GM23338 (cell line): ENCODE measurements at regions not wholly inside any gene's neighbourhood (a gene's known extent, or its start where the extent isn't known, plus 50 kb on each side); places are given as distances from the start of the nearest gene placed in this dataset.

Source experiments
- CREB1 ChIP-seq: fragments of 250-450 bp; sonication (Bioruptor Pico); IDR thresholded peaks from 2 replicates; pipeline ENCODE4 v1.5.0; 2020; ENCODE audit warnings: low read depth, mild to moderate bottlenecking, moderate library complexity
- EZH2 ChIP-seq: fragments of 200-600 bp; sonication (generic); IDR thresholded peaks from one replicate; pipeline ENCODE4 v1.8.0; 2017; ENCODE audit warnings: antibody characterized with exemption, mild to moderate bottlenecking, low read depth; ENCODE audit not compliant: unreplicated experiment
- EZH2phosphoT487 ChIP-seq: fragments of 200-600 bp; sonication (generic); IDR thresholded peaks from one replicate; pipeline ENCODE4 v1.8.1; 2018; ENCODE audit warnings: antibody characterized with exemption; ENCODE audit not compliant: unreplicated experiment
- JUNB ChIP-seq: IDR thresholded peaks from one replicate; pipeline ENCODE4 v1.6.1; 2016; ENCODE audit warnings: antibody characterized with exemption; ENCODE audit not compliant: unreplicated experiment
- NANOG ChIP-seq: IDR thresholded peaks from 2 replicates; pipeline ENCODE4 v1.6.1; 2016; ENCODE audit warnings: antibody characterized with exemption, borderline replicate concordance
- POLR2AphosphoS5 ChIP-seq: IDR thresholded peaks from 2 replicates; pipeline ENCODE4 v1.6.1; 2016; ENCODE audit warnings: antibody characterized with exemption, low read depth
- STAT1 ChIP-seq: IDR thresholded peaks from one replicate; pipeline ENCODE4 v1.6.1; 2016; ENCODE audit warnings: antibody characterized with exemption; ENCODE audit not compliant: unreplicated experiment
- ZNF114 ChIP-seq: fragments of 250-450 bp; sonication (Bioruptor Pico); IDR thresholded peaks from 2 replicates; pipeline ENCODE4 v1.5.0; 2020; ENCODE audit warnings: mild to moderate bottlenecking, moderate library complexity
- ZNF331 ChIP-seq: fragments of 250-450 bp; sonication (Bioruptor Pico); IDR thresholded peaks from 2 replicates; pipeline ENCODE4 v1.5.0; 2020; ENCODE audit warnings: low read depth, mild to moderate bottlenecking, moderate library complexity
- TF ChIP-seq, protein P1 (sequence below), 2 experiments: fragments of 200-600 bp in 1 of 2; sonication (generic) in 1 of 2; conservative IDR thresholded peaks; 2 replicates each; pipeline versions ENCODE4 v1.5.1 to v1.6.1; 2016 to 2017; ENCODE audit warnings: antibody characterized with exemption in 2 of 2, low read depth in 2 of 2, mild to moderate bottlenecking in 2 of 2, moderate library complexity in 1 of 2
- TF ChIP-seq, protein P2 (sequence below): IDR thresholded peaks from 2 replicates; pipeline ENCODE4 v1.6.1; 2016; ENCODE audit warnings: antibody characterized with exemption
- TF ChIP-seq, protein P3 (sequence below): IDR thresholded peaks from one replicate; pipeline ENCODE4 v1.6.1; 2018; ENCODE audit warnings: antibody characterized with exemption; ENCODE audit not compliant: unreplicated experiment
- TF ChIP-seq, protein P4 (sequence below): fragments of 250-450 bp; sonication (Bioruptor Pico); IDR thresholded peaks from 2 replicates; pipeline ENCODE4 v1.5.0; 2020; ENCODE audit warnings: mild to moderate bottlenecking, moderate library complexity

DNA sequence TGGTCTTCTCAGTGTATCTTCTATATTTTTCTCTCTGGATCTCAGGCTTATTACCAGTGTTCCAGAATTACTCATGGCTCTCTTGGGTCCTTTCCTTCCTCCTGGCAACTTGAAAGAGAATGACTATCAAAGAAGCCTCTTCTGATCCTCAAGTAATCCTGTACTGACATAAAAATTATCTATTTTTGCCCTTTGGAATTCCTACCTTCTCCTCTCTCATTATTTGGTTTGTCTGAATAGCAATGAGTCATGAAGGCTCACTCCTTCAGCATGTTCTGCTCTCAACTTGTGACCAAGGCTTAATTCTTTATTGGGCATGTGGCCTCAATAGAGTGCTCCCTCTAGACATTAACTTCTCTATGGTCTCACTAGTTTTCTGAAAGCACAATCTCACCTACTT, 553.6 kb upstream of the ATP2B1 start:
- TF ChIP-seq, protein P1, sequence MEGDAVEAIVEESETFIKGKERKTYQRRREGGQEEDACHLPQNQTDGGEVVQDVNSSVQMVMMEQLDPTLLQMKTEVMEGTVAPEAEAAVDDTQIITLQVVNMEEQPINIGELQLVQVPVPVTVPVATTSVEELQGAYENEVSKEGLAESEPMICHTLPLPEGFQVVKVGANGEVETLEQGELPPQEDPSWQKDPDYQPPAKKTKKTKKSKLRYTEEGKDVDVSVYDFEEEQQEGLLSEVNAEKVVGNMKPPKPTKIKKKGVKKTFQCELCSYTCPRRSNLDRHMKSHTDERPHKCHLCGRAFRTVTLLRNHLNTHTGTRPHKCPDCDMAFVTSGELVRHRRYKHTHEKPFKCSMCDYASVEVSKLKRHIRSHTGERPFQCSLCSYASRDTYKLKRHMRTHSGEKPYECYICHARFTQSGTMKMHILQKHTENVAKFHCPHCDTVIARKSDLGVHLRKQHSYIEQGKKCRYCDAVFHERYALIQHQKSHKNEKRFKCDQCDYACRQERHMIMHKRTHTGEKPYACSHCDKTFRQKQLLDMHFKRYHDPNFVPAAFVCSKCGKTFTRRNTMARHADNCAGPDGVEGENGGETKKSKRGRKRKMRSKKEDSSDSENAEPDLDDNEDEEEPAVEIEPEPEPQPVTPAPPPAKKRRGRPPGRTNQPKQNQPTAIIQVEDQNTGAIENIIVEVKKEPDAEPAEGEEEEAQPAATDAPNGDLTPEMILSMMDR (conservative IDR thresholded peaks at IDR 0.05; ENCODE audit: low read depth in 2 of 2), result no peak
- TF ChIP-seq POLR2AphosphoS5 (no peak), EZH2 (no peak), CREB1 (no peak), EZH2phosphoT487 (no peak), ZNF114 (CRISPR knock-in tag) (no peak), JUNB (no peak), ZNF331 (CRISPR knock-in tag) (no peak), NANOG (no peak), STAT1 (no peak)
- TF ChIP-seq, protein P2, sequence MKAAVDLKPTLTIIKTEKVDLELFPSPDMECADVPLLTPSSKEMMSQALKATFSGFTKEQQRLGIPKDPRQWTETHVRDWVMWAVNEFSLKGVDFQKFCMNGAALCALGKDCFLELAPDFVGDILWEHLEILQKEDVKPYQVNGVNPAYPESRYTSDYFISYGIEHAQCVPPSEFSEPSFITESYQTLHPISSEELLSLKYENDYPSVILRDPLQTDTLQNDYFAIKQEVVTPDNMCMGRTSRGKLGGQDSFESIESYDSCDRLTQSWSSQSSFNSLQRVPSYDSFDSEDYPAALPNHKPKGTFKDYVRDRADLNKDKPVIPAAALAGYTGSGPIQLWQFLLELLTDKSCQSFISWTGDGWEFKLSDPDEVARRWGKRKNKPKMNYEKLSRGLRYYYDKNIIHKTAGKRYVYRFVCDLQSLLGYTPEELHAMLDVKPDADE, result no peak
- TF ChIP-seq, protein P3, sequence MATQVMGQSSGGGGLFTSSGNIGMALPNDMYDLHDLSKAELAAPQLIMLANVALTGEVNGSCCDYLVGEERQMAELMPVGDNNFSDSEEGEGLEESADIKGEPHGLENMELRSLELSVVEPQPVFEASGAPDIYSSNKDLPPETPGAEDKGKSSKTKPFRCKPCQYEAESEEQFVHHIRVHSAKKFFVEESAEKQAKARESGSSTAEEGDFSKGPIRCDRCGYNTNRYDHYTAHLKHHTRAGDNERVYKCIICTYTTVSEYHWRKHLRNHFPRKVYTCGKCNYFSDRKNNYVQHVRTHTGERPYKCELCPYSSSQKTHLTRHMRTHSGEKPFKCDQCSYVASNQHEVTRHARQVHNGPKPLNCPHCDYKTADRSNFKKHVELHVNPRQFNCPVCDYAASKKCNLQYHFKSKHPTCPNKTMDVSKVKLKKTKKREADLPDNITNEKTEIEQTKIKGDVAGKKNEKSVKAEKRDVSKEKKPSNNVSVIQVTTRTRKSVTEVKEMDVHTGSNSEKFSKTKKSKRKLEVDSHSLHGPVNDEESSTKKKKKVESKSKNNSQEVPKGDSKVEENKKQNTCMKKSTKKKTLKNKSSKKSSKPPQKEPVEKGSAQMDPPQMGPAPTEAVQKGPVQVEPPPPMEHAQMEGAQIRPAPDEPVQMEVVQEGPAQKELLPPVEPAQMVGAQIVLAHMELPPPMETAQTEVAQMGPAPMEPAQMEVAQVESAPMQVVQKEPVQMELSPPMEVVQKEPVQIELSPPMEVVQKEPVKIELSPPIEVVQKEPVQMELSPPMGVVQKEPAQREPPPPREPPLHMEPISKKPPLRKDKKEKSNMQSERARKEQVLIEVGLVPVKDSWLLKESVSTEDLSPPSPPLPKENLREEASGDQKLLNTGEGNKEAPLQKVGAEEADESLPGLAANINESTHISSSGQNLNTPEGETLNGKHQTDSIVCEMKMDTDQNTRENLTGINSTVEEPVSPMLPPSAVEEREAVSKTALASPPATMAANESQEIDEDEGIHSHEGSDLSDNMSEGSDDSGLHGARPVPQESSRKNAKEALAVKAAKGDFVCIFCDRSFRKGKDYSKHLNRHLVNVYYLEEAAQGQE, result no peak
- TF ChIP-seq, protein P4, sequence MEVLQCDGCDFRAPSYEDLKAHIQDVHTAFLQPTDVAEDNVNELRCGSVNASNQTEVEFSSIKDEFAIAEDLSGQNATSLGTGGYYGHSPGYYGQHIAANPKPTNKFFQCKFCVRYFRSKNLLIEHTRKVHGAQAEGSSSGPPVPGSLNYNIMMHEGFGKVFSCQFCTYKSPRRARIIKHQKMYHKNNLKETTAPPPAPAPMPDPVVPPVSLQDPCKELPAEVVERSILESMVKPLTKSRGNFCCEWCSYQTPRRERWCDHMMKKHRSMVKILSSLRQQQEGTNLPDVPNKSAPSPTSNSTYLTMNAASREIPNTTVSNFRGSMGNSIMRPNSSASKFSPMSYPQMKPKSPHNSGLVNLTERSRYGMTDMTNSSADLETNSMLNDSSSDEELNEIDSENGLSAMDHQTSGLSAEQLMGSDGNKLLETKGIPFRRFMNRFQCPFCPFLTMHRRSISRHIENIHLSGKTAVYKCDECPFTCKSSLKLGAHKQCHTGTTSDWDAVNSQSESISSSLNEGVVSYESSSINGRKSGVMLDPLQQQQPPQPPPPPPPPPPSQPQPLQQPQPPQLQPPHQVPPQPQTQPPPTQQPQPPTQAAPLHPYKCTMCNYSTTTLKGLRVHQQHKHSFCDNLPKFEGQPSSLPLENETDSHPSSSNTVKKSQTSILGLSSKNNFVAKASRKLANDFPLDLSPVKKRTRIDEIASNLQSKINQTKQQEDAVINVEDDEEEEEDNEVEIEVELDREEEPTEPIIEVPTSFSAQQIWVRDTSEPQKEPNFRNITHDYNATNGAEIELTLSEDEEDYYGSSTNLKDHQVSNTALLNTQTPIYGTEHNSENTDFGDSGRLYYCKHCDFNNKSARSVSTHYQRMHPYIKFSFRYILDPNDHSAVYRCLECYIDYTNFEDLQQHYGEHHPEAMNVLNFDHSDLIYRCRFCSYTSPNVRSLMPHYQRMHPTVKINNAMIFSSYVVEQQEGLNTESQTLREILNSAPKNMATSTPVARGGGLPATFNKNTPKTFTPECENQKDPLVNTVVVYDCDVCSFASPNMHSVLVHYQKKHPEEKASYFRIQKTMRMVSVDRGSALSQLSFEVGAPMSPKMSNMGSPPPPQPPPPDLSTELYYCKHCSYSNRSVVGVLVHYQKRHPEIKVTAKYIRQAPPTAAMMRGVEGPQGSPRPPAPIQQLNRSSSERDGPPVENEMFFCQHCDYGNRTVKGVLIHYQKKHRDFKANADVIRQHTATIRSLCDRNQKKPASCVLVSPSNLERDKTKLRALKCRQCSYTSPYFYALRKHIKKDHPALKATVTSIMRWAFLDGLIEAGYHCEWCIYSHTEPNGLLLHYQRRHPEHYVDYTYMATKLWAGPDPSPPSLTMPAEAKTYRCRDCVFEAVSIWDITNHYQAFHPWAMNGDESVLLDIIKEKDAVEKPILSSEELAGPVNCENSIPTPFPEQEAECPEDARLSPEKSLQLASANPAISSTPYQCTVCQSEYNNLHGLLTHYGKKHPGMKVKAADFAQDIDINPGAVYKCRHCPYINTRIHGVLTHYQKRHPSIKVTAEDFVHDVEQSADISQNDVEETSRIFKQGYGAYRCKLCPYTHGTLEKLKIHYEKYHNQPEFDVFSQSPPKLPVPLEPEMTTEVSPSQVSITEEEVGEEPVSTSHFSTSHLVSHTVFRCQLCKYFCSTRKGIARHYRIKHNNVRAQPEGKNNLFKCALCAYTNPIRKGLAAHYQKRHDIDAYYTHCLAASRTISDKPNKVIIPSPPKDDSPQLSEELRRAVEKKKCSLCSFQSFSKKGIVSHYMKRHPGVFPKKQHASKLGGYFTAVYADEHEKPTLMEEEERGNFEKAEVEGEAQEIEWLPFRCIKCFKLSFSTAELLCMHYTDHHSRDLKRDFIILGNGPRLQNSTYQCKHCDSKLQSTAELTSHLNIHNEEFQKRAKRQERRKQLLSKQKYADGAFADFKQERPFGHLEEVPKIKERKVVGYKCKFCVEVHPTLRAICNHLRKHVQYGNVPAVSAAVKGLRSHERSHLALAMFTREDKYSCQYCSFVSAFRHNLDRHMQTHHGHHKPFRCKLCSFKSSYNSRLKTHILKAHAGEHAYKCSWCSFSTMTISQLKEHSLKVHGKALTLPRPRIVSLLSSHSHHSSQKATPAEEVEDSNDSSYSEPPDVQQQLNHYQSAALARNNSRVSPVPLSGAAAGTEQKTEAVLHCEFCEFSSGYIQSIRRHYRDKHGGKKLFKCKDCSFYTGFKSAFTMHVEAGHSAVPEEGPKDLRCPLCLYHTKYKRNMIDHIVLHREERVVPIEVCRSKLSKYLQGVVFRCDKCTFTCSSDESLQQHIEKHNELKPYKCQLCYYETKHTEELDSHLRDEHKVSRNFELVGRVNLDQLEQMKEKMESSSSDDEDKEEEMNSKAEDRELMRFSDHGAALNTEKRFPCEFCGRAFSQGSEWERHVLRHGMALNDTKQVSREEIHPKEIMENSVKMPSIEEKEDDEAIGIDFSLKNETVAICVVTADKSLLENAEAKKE (CRISPR knock-in tag), result no peak
